Ascending aorta (tissue), 2 donors: ENCODE measurements at regions not wholly inside any gene's neighbourhood (a gene's known extent, or its start where the extent isn't known, plus 50 kb on each side); places are given as distances from the start of the nearest gene placed in this dataset.

Source experiments
- DNase-seq, 2 donors: peaks; one replicate each; pipeline ENCODE4 v3.0.0-alpha.2; 2019; ENCODE audit warnings: low spot score in 2 of 2
- H3K27ac ChIP-seq, 2 donors: fragments of 200-600 bp; sonication (generic); one replicate each; pipeline ENCODE4 v1.5.1; 2016 to 2017; ENCODE audit warnings: mild to moderate bottlenecking in 1 of 2
- H3K27me3 ChIP-seq: fragments of 200-600 bp; sonication (generic); one replicate; pipeline ENCODE4 v1.5.1; 2017
- H3K36me3 ChIP-seq, 2 donors: fragments of 200-600 bp; sonication (generic); one replicate each; pipeline ENCODE4 v1.5.1; 2016
- H3K4me1 ChIP-seq, 2 donors: fragments of 200-600 bp; sonication (generic); one replicate each; pipeline ENCODE4 v1.5.1; 2016 to 2017; ENCODE audit warnings: mild to moderate bottlenecking in 1 of 2
- H3K4me3 ChIP-seq, 2 donors: fragments of 200-600 bp; sonication (generic); one replicate each; pipeline ENCODE4 v1.5.1; 2016 to 2017; ENCODE audit warnings: mild to moderate bottlenecking in 1 of 2
- H3K9me3 ChIP-seq, 2 donors: fragments of 200-600 bp; sonication (generic); one replicate each; pipeline ENCODE4 v1.5.1; 2016
- intact Hi-C: fragments of 100-400 bp; cut with DNase I; formaldehyde crosslinking; loops from one replicate; pipeline ENCODE4 v1.15.1; 2023
- TF ChIP-seq, protein P1 (sequence below), 3 experiments: fragments of 200-600 bp in 2 of 3; fragments of 450-650 bp in 1 of 3; sonication (generic) in 2 of 3; IDR thresholded peaks; one replicate each; pipeline ENCODE4 v1.5.1; 2016 to 2019; ENCODE audit warnings: antibody characterized with exemption in 3 of 3, mild to moderate bottlenecking in 1 of 3, moderate library complexity in 1 of 3

DNA sequence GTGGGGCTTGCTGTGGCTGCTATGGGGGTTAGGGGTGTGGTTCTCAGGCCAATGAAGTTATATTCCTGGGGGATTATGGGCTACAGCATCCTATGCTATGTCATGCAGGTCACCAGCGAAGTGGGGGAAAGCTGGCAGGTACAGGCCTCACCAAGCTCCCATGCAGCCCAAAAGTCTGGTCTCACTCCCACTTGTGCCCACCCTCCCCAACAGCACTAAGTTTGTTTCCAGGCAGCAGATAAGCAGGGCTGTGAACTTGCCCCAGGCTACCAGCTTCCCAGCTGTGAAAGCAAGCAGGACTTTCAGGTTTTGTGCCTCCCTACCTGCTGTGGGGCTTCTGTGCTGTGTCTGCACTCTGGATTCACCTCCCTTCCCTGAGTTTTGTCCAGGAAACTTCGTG, 469.7 kb downstream of the CPS1 start:
- Histone ChIP-seq H3K4me3 (no peak overlapping the region), H3K27ac (no peak overlapping the region), H3K27me3 (no peaks in the 10 kb centered on the region), H3K9me3 (peaks cover 8 to 11% of the 10 kb centered on the region in 2 donors), H3K36me3 (no peaks in the 10 kb centered on the region), H3K4me1 (no peaks in the 10 kb centered on the region)
- intact Hi-C loops, result no loop called here
- no peak for DNase-seq
- TF ChIP-seq, protein P1, sequence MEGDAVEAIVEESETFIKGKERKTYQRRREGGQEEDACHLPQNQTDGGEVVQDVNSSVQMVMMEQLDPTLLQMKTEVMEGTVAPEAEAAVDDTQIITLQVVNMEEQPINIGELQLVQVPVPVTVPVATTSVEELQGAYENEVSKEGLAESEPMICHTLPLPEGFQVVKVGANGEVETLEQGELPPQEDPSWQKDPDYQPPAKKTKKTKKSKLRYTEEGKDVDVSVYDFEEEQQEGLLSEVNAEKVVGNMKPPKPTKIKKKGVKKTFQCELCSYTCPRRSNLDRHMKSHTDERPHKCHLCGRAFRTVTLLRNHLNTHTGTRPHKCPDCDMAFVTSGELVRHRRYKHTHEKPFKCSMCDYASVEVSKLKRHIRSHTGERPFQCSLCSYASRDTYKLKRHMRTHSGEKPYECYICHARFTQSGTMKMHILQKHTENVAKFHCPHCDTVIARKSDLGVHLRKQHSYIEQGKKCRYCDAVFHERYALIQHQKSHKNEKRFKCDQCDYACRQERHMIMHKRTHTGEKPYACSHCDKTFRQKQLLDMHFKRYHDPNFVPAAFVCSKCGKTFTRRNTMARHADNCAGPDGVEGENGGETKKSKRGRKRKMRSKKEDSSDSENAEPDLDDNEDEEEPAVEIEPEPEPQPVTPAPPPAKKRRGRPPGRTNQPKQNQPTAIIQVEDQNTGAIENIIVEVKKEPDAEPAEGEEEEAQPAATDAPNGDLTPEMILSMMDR (IDR thresholded peaks at IDR 0.05), result no peak

DNA sequence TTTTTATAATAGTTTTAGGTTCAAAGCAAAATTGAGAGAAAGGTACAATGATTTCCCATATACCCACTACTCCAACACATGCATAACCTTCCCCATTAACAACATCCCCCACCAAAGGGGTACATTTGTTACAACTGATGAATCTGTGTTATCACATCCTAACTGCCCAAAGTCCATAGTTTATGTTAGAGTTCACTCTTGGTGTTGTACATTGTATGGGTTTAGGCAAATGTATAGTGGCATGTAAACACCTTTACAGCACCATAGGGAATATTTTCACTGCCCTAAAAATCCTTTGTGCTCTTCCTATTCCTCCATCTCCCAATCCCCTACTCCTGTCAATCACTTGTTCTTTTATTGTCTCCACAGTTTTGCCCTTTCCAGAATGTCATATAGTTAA, 471.6 kb downstream of the CPS1 start:
- intact Hi-C loops, result no loop called here

DNA sequence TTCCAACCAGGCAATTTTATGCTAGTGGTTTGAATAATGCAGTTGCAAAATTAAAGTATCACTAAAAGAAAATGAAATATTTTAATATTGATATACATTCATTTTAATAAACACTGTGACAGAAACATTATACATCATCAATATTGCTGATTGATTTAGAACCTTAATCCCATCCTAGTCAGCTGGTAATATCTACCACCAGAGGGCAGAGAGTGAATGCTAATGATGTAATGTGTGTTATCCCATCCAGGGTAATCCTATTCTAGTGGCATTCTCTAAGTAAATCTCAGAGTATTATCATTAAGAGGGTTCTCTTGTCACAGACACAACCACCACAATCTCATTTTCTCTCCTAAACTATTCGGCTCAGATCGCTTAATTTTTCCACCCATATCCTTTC, 477.4 kb downstream of the CPS1 start:
- DNase-seq, result no peak
- H3K4me1 ChIP-seq, result no peaks in the 10 kb centered on the region
- no peak overlapping the region for H3K4me3 ChIP-seq
- TF ChIP-seq, protein P1 (IDR thresholded peaks at IDR 0.05), result peak in 1 of 3 experiments; percentile 10
- no peaks in the 10 kb centered on the region for H3K36me3 ChIP-seq
- H3K27me3 ChIP-seq, result no peaks in the 10 kb centered on the region
- H3K9me3 ChIP-seq, result no peaks in the 10 kb centered on the region
- no peak overlapping the region for H3K27ac ChIP-seq
- intact Hi-C loops, result no loop called here

More for the DNA sequence above, 471.6 kb downstream of the CPS1 start:
- H3K9me3 ChIP-seq, result peaks cover 8 to 11% of the 10 kb centered on the region in 2 donors
- no peaks in the 10 kb centered on the region for H3K4me1 ChIP-seq
- H3K27me3 ChIP-seq, result no peaks in the 10 kb centered on the region
- no peak overlapping the region for H3K27ac ChIP-seq
- H3K4me3 ChIP-seq, result no peak overlapping the region
- TF ChIP-seq, protein P1 (IDR thresholded peaks at IDR 0.05), result no peak
- H3K36me3 ChIP-seq, result no peaks in the 10 kb centered on the region
- DNase-seq, result no peak

DNA sequence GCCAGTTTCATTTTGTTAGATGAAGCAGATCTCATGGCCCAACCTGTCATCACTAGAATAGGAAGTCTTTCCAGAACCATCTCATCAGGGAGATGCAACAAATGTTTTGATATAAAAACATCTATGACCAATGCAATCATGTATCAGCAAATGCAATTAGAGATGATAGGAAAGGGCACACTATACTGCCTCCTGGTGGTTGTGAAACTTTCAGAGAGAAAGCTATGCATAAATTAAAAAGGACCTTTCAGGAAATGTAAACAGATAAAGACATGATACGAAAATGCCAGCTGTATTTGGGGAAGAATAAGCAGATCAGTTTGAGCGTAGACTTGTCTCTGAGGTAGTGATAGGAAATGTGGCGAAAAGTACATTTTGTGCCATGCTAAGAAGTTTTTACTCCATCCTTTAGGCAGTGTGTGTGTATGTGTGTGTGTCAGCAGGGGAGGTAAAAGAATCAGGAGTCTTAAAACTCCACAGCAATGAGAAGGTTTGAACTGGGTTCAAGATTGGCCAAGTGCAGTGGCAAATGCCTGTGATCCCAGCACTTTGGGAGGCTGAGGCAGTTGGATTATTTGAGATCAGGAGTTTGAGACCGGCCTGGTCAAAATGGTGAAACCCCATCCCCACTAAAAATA, 479.3 kb downstream of the CPS1 start:
- H3K9me3 ChIP-seq, result no peaks in the 10 kb centered on the region
- intact Hi-C loops, result loop anchor here (5.0 kb wide), 1 partner anchor 418 kb away; no protein-coding TSS in a partner anchor
- no peaks in the 10 kb centered on the region for H3K36me3 ChIP-seq
- no peaks in the 10 kb centered on the region for H3K27me3 ChIP-seq
- TF ChIP-seq, protein P1 (IDR thresholded peaks at IDR 0.05), result peak; percentile 23 to 47 (median 32)
- H3K4me3 ChIP-seq, result no peak overlapping the region
- no peak for DNase-seq
- no peaks in the 10 kb centered on the region for H3K4me1 ChIP-seq
- no peak overlapping the region for H3K27ac ChIP-seq

DNA sequence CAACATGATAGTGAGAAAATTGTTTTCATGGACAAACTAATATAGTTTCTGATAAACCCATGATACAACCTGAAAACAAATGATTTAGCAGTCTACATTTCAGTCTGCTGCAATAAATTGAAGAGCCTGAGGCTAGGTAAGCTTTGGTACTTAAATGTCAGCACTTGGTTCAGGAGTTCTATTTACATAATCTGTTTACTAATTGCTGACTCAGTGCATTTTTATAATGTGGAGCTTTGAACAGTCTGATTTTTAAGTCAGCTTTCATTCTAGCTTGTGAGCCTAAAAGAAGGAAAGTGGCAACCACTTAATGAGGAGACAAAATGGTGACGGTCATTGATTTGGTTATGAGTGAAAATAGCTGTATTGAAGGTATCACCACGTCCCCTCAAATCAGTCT, 488.6 kb downstream of the CPS1 start:
- H3K27me3 ChIP-seq, result no peaks in the 10 kb centered on the region
- no peaks in the 10 kb centered on the region for H3K36me3 ChIP-seq
- intact Hi-C loops, result no loop called here
- H3K9me3 ChIP-seq, result no peaks in the 10 kb centered on the region
- TF ChIP-seq, protein P1 (IDR thresholded peaks at IDR 0.05), result no peak
- DNase-seq, result no peak
- H3K4me3 ChIP-seq, result no peak overlapping the region
- no peaks in the 10 kb centered on the region for H3K4me1 ChIP-seq
- H3K27ac ChIP-seq, result no peak overlapping the region
